Middle frontal gyrus (tissue), 1 donor: ENCODE measurements at regions not wholly inside any gene's neighbourhood (a gene's known extent, or its start where the extent isn't known, plus 50 kb on each side); places are given as distances from the start of the nearest gene placed in this dataset.

Experiments
- DNase-seq: peaks from one replicate; pipeline ENCODE4 v3.0.0-alpha.2; 2015; ENCODE audit warnings: low spot score; ENCODE audit errors: extremely low spot score

GRCh38 chr13:21817878-21818277, 147.0 kb downstream of the FGF9 start:
- no peak for DNase-seq

DNA sequence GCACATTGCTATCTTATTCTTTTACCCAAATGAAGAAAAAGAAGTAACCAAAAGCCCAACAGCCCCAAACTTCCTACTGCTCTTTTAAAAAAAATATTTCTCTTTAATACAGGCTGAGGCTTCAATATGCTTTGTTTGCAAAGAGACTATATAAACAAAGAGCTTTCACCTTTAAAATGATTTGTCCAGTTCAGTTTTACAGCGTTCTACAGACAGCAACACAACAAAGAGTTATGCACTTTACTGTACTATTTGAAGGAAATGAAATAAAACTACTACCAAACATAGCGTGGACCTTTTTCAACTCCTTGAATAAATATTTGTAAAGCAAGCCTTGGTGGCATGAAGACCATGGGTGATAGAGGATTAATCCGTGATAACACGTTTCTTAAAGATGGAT, 151.2 kb downstream of the FGF9 start:
- DNase-seq = no peak

- DNase-seq = no peak
Observed at GRCh38 chr13:21823416-21823815, 152.5 kb downstream of the FGF9 start.

DNA sequence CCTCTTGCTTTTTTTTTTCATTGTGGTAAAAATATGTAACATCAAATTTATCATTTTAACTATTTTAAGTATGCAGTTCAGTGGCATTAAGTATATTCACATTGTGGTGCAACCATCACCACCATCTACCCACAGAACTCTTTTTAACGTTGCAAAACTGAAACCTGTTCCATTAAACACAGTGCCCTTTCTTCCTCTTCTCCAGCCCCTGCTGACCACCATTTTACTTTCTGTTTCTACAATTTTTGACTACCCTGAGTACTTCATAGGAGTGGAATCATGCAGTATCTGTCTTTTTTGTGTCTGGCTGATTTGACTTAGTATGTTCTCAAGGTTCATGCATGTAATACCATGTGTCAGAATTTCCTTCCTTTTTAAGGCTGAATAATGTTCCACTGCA, 153.1 kb downstream of the FGF9 start:
- no peak for DNase-seq

DNA sequence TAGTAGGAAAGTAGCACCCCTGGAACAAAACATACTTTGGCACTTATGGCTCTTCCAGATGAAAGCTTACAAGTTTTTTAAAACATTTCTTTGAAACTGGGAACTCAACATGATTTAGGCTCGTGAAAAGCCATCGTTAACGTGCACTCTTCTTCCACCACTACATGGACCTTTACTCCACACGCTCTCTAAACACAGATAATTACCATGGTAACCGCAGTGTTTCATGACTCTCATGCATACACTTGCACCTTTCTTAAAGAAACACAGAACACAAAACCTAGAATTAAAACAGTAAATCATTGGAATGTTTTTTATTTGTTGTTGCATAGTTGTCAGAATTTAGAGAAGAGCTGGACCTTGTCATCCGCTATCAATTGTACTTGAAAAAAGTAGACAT, 154.3 kb downstream of the FGF9 start:
- DNase-seq = no peak

GRCh38 chr13:21825801-21826200, 154.9 kb downstream of the FGF9 start:
- DNase-seq = no peak

DNA sequence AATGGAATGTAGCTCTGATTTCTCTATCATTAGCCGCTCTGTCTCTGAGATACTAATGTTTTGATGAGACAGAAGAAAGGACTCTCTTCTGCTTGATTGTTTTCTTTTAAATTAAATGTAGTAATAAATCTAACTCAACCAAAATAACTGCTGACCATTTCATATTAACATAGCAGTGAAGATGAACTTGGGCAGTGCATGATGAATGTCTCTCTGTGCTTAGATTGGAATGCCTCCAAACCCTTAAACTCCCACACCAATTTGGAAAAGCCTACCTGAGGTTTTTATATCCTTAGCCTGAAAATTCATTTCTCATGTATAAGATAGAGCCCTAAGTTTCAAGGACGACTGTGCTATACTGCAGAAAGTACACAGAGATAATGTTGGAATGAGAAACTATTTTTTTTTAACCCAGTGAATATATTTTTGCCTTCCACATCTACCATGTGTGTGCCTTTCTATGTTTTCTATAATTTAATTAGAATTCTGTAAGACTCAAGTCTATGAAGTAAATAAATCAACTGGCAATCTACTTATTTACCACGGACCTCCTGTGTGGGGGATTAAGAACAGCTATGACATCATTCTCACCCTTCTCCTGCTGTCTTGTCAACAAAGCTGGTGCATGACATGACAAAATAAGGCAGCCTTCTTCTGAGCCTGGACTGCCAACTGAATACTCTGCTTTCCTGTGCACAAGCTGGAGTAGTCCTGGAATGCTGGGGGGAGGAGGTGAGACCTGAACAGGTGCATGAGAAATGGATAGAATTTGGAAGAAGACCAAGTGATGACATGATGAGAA, 155.5 kb downstream of the FGF9 start:
- no peak for DNase-seq

DNA sequence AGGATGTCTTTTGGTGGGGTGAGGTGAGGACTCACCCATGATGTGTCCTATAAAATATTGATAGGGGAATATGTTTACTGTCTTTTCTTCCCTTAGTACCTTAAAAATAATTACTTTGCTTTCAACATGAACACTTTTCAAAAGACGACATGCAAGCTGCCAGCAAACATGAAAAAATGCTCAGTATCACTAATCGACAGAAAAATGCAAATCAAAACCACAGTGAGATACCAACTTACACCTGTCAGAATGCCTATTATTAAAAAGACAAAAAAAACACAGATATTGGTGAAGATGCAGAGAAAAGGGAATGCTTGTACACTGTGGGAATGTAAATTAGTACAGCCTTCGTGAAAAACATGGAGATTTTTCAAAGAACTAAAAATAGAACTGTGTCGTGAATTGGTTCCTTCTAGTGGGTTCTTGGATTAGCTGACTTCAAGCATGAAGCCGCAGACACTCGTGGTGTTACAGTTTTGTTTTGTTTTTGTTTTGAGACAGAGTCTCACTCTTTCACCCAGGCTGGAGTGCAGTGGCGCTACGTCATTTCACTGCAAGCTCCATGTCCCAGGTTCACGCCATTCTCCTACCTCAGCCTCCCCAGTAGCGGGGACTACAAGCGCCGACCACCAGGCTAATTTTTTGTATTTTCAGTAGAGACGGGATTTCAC, 160.9 kb downstream of the FGF9 start:
- DNase-seq = no peak

DNA sequence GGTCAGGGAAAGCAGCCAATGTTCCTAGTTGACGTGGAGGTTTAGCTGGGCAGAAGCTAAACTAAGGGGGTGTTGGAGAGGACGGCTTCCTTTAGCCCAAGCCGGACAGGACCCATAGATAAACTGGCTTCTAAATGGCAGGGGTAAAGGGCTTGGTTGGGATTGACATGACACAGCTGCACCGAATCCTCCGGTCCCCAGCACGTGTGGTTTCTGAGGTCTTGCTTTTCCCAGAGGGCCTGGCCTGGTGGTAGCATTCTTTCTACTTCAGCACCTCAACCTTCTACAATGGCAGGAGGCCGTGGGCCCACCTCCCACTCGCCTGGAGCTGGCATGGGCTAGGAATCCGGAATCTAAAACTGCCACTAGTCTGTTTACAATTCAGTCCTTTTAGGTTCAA, 163.0 kb downstream of the FGF9 start:
- no peak for DNase-seq

GRCh38 chr13:21834521-21834920, 163.6 kb downstream of the FGF9 start:
- DNase-seq = no peak

GRCh38 chr13:21837288-21837687, 166.4 kb downstream of the FGF9 start:
- DNase-seq = no peak

GRCh38 chr13:21837841-21838551, 167.1 kb downstream of the FGF9 start:
- DNase-seq = no peak

DNA sequence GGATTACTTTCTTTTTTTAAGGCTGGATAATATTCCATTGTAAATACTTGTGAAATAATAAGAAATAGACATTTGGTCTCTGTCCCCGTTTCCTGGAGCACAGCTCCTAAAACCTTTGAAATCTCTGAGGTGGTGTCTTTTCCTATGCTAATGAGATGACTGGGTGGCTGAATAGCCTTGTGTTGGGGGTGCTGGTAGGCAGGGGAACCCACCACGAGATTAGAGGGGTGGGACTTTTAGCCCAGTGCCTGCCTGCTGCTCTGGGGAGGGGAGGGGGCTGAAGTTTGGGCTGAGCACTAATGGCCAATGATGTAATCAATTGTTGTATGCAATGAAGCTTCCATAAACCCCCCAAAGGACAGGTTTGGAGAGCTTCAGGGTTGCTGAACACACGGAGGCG, 175.7 kb downstream of the FGF9 start:
- DNase-seq = no peak

DNA sequence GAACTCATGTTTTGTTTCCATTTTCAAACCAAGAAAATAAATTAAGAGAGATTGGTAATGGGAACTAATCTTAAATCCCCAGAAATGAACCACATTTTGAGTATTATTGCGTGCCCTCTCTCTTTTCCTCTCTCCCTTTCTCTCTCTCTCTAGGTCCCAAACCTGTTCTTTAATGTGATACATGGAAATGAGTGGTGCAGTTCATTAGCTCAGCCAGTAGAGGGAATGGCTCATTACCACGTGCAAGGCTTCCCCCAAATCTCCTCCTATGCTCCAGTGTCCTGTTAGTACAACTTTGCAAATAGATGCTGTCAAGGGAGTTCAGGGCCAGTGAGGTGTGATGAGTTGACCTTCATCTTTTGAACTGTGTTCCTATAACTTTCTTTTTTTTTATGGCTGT, 178.4 kb downstream of the FGF9 start:
- no peak for DNase-seq

GRCh38 chr13:21850013-21851006, 179.4 kb downstream of the FGF9 start:
- DNase-seq = no peak

DNA sequence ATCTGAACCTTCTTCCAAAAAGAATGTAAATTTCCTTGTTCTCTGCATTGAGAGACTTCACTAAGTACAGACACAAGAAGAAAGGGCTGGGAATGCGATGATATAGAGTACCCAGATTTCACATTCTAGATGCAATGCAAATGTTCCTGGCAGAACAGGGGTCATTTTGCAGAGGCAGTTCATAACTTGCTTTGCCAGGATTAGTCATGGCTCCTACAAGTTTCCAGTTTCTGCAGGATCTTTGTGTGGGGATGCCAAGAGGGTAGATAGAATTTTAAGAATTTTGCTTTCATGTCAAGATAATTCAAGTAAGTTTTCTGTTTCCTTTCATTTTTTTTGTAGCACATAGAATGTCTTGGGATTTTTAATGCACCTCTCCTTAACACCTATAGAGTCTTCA, 181.2 kb downstream of the FGF9 start:
- DNase-seq = no peak

DNA sequence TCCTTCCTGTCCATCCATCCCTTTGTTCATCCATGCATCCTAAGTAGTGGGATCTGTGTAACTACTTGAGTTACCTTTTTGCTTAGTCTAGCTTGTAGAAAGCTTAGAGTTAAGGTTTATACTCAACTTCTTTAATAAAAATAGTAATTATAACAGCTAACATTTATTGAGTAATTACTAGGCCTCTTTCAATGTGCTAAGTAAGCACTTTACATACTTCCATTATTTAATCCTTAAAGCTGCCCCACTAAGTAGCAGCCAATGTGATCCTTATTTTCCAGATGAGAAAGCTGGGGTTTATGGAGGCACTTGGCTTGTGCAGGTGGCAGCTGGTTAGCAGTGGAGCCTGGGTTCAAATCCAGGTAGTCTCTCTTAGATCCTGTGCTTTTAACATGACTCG, 182.9 kb downstream of the FGF9 start:
- no peak for DNase-seq

DNA sequence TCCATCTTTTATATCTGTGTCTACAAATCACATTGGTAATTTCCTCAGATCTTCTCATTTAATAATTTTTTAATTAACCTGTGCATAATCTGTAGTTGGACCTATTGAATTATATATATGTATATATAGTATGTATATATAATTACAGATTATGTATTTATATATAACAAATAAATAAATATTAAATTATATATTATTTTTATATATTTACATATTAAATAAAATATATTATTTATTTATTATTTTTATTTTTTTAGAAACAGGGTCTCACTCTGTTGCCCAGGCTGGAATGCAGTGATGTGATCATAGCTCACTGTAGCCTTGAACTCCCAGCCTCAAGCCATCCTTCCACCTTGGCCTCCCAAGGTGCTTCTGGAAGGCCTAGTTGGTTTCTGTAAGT, 197.9 kb downstream of the FGF9 start:
- no peak for DNase-seq

DNA sequence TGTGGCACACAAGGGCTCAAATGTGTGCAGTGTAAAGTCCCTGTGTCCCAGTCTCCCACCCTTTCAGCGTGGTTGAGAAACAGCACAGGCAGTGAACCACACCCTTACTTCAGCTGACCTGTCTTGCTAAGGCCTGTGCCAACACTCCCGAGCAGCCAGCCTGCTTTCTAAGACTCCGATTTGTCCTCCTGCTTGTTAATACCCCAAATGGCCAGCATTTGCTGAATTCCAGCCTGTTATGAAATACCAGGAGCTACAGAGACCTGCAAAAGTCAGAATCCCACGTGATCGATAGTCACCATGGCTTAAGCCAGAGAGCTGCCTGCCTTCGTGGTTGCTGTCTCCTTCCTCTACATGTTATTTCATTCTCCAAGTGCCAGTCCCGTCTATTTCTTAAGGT, 200.5 kb downstream of the FGF9 start:
- DNase-seq = no peak

- DNase-seq = no peak
Observed at GRCh38 chr13:21871919-21872318, 201.0 kb downstream of the FGF9 start.

GRCh38 chr13:21872795-21873194, 201.9 kb downstream of the FGF9 start:
- no peak for DNase-seq
